LNCAP (cell line): ENCODE measurements at regions not wholly inside any gene's neighbourhood (a gene's known extent, or its start where the extent isn't known, plus 50 kb on each side); places are given as distances from the start of the nearest gene placed in this dataset.

ENCODE experiments used
- CTCF ChIP-seq: fragments of 450-650 bp; IDR thresholded peaks from 2 replicates; pipeline ENCODE4 v1.5.1; 2017; ENCODE audit warnings: mild to moderate bottlenecking

- no peak for TF ChIP-seq CTCF
These were observed 110.7 kb upstream of the FAM20A start for GRCh38 chr17:68711858-68712257.

GRCh38 chr17:68710976-68711375 lies 109.8 kb upstream of the FAM20A start:
- no peak for TF ChIP-seq CTCF

- no peak for TF ChIP-seq CTCF
These were observed 109.0 kb upstream of the FAM20A start for GRCh38 chr17:68710035-68710780.

- no peak for TF ChIP-seq CTCF
These were observed 108.3 kb upstream of the FAM20A start for GRCh38 chr17:68709461-68709860.

GRCh38 chr17:68707031-68707430 lies 105.9 kb upstream of the FAM20A start:
- no peak for TF ChIP-seq CTCF

- TF ChIP-seq CTCF: no peak
These were observed 105.3 kb upstream of the FAM20A start for GRCh38 chr17:68706356-68706920.

- no peak for TF ChIP-seq CTCF
These were observed 104.5 kb upstream of the FAM20A start for GRCh38 chr17:68705714-68706076.
